ENCODE measurements at regions not wholly inside any gene's neighbourhood (a gene's known extent, or its start where the extent isn't known, plus 50 kb on each side); places are given as distances from the start of the nearest gene placed in this dataset.
"Not testable (repeated sequence)": the region's sequence is repeated elsewhere in the genome, so short reads cannot be mapped to it uniquely, and the experiment has no call there.

- DNase-seq: no peak
Observed at GRCh38 chr18:65671621-65672415, 79.0 kb upstream of the CDH7 start.

DNA sequence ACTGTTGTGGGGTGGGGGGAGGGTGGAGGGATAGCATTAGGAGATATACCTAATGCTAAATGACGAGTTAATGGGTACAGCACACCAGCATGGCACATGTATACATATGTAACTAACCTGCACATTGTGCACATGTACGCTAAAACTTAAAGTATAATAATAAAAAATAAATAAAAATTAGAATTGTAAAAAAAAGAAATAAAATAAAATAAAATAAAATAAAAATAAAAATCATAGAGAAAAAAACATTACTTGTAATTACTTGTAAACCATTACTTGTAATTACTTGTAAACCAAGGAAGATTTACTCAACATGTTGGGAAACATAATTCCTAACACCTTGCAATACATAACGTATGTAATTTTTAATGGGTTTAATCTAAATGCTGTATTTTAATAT is 80.7 kb upstream of the CDH7 start:
- not testable (repeated sequence) for DNase-seq

- DNase-seq: no peak
Observed at GRCh38 chr18:65661391-65661790, 89.4 kb upstream of the CDH7 start.

- no peak for DNase-seq
Observed at GRCh38 chr18:65659912-65660311, 90.9 kb upstream of the CDH7 start.

DNA sequence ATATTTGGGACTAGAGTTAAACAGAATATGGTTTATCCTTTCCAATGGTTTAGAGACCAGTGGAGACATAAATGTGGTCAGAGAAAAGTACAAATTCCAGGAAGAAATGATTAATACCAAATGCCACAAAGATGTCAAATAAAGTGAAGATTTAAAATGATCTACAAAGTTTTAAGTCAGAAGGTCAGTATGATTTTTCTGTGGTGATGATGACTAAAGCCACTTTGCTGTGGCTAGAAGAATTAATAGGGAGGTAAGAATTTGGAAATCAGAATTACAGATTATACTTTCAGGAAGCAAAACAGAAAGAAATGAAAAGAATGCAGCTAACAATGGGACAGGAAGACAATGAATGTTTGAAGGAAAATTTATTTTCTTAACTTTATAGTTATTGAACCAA is 91.5 kb upstream of the CDH7 start:
- DNase-seq: no peak

GRCh38 chr18:65651192-65651591 is 99.6 kb upstream of the CDH7 start:
- DNase-seq: no peak

- DNase-seq: no peak
Observed at GRCh38 chr18:65632236-65632635, 118.6 kb upstream of the CDH7 start.

- DNase-seq: no peak
Observed at GRCh38 chr18:65631766-65632165, 119.0 kb upstream of the CDH7 start.

GRCh38 chr18:65628390-65628789 is 122.4 kb upstream of the CDH7 start:
- DNase-seq: no peak

DNA sequence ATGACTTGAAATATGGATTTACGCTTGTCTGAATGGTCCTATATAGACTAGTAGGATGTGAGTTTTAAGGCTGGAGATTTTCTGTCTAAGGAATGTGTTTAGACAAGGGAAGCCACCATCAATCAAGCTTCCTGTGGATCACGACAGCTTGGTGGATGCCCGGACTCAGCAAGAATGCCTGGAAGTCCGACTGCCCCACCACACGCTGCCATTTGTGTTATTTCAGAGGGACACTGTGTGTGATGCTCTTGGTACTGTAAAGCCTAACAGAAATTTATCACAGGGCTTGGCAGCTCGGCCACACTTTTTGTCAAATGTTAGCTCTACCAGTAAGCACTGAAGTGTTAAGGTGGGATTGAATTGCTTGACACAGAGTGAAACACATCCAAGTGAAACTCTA is 127.1 kb upstream of the CDH7 start:
- DNase-seq: no peak

- no peak for DNase-seq
Observed at GRCh38 chr18:65622436-65622835, 128.4 kb upstream of the CDH7 start.

GRCh38 chr18:65620076-65620696 is 130.6 kb upstream of the CDH7 start:
- no peak for DNase-seq

- no peak for DNase-seq
Observed at GRCh38 chr18:65610939-65611338, 139.9 kb upstream of the CDH7 start.

DNA sequence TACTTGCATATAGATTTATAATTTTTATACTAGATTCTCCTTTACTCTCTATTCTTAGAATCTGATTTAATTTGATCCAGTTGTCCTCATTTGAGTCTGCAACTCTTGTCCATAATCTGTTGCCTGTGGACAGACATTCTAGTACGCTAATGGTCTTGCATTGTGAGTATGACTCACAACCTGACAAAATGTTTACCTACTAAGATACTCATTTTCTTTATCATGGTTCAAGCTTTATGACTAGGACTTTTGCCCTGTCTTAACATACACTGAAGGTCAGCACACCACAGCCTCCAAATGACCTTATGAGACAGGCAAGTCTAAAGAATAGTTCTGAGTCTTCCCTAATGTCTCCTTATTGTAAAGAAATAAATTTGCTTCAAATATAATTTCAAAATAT is 142.3 kb upstream of the CDH7 start:
- DNase-seq: no peak

DNA sequence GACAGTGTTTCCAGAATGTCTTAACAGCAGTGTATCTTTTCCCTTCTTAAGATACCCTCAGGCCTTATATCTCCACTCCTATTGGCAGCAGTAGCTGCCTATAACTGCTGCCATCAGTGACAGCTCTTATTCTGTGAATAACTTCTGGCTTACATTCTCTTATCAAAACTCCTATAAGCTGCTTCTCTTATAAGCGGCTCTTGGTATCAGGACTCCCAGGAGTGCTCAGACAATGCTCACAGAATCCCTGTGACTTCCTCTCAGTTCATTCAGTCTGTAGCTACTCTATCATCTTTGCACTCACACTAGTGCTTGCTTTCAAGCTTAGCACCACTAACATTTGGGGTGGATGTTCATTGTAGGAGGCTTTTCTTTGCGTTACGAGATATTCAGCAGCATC is 143.7 kb upstream of the CDH7 start:
- DNase-seq: no peak

DNA sequence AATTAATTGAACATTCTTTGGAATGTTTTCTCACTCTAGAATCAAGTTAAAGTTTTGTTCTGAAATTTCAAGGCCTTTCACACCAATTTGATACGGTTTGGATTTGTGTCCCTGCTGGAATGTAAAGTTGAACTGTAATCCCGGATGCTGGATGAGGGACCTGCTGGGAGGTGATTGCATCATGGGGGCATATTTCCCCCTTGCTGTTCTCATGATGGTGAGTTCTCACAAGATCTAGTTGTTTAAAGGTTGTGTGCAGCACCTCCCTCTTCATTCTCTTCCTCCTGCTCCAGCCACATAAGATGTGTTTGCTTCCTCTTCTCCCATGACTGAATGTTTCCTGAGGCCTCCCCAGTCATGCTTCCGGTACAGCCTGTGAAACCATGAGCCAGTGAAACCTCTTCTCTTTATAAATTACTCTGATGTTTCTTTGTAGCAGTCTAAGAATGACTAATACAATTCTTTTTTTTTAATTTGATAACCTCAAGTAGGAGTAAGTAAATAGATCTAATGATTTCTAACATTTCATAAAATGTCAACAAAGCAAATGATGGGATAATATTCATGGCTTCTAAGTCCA is 144.2 kb upstream of the CDH7 start:
- no peak for DNase-seq

DNA sequence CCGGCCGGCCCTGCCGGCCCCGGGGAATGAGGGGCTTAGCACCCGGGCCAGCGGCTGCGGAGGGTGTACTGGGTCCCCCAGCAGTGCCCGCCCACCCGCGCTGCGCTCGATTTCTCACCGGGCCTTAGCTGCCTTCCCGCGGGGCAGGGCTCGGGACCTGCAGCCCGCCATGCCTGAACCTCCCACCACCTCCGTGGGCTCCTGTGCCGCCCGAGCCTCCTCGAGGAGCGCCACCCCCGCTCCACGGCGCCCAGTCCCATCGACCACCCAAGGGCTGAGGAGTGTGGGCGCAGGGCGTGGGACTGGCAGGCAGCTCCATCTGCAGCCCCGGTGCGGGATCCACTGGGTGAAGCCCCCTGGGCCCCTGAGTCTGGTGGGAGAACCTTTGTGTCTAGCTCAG is 145.5 kb upstream of the CDH7 start:
- DNase-seq: not testable (repeated sequence)

DNA sequence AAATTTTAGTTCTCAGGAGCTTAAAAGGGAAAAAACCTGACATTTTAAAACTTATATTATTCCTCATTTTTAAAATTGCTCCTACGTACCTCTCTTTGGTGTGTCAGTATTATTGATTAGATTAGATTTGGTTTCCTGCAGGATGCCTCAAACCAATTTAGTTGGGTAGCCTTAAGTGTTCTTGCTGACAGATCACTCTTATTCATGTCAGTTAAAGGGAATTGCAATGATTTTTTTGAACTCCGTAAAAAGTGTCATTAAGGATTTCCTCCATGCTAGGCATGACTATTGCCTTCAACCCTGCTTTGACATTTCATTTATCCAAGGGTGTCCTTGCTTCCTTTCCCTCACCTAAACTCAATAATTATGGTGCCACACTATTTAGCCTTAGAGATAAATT is 149.0 kb upstream of the CDH7 start:
- no peak for DNase-seq

DNA sequence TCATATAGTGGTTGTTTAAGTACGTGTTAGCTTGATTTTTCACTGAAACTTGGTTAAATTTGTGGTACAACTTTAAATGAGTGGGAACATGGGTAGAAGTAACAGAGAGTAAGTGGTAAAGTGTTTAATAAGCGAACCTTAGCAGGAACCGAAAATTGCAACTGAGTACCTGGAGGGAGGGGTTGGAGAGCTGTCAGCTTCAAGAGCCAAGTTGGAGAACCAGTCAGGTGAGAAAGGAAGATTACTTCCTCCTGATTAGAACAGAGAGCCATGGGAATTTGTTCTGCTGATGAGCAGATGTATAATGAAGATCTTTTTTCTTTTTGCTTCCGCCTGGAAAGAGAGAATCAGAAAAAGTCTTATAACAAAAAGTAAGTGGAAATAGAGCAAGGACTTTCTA is 158.4 kb upstream of the CDH7 start:
- DNase-seq: no peak

DNA sequence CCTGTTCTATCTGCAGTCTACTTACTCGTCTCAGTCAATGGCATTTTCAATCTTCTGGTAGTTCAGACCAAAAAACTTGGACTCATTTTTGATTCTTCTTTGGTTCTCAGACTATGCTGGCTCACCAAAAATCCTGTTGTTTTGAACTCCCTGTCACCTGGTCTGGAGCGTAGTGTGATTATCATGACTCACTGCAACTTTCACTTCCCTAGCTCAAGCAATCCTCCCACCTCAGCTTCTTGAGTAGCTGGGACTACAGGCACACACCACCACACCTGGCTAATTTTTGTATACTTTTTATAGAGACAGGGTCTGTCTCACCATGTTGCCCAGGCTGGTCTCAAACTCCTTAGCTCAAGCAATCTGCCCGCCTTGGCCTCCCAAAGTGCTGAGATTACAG is 163.3 kb upstream of the CDH7 start:
- DNase-seq: no peak

GRCh38 chr18:65582094-65582493 is 168.7 kb upstream of the CDH7 start:
- not testable (repeated sequence) for DNase-seq

DNA sequence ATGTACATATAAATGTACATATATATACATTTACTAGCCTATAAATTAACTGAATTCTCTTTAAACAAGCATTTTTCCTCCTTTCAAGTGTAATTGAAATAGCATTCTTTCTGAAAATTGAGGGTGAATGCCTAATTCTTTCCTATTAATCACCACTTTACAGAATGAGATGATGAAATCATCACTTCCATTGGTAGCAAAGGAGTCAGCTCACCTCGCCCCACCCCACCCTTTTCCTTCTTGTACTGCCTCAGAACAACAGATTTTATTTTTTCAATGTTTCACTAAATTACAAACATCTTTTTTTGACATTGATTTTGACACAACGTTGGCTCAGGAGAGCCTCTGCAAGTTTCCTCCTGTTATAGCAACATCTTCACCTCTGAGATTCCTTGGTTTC is 181.9 kb upstream of the CDH7 start:
- DNase-seq: no peak

- no peak for DNase-seq
Observed at GRCh38 chr18:65567372-65567771, 183.4 kb upstream of the CDH7 start.

- no peak for DNase-seq
Observed at GRCh38 chr18:65548316-65548715, 202.5 kb upstream of the CDH7 start.

GRCh38 chr18:65547046-65547445 is 203.8 kb upstream of the CDH7 start:
- no peak for DNase-seq

Measured in NCI-H774 (cell line).